A673 (cell line): ENCODE measurements at regions not wholly inside any gene's neighbourhood (a gene's known extent, or its start where the extent isn't known, plus 50 kb on each side); places are given as distances from the start of the nearest gene placed in this dataset.

Experiments
- BruUV-seq: library from RNA; stranded (reverse); fragments of 400-500 nt; replicated peaks from 2 replicates; lab custom pipeline; 2021; lab: Mats Ljungman, UMichigan
- CTCF ChIA-PET: fragments of 300-600 bp; sonication (Branson Sonifier 250); formaldehyde crosslinking; loops from one replicate; lab custom pipeline; 2022; ENCODE audit warnings: antibody characterized with exemption; lab: Charles Lee
- POLR2A ChIA-PET: fragments of 300-600 bp; sonication (Branson Sonifier 250); formaldehyde crosslinking; loops from one replicate; lab custom pipeline; 2022; ENCODE audit warnings: antibody characterized with exemption; ENCODE audit not compliant: low non-redundant PET; lab: Charles Lee
- DNase-seq: peaks from one replicate; pipeline ENCODE4 v3.0.0-alpha.2; 2015; ENCODE audit warnings: low spot score
- H3K27ac ChIP-seq: fragments of 200-600 bp; sonication (generic); 2 replicates; pipeline ENCODE4 v1.5.1; 2016; ENCODE audit warnings: mixed run types, low read depth, mild to moderate bottlenecking, mixed read lengths, antibody characterized with exemption, low read length; ENCODE audit not compliant: poor library complexity, severe bottlenecking
- H3K27me3 ChIP-seq: fragments of 200-600 bp; sonication (generic); replicated peaks from 2 replicates; pipeline ENCODE4 v1.6.1; 2017; ENCODE audit warnings: mixed run types, low read depth, mild to moderate bottlenecking, mixed read lengths, antibody characterized with exemption, low read length; ENCODE audit not compliant: insufficient read depth, poor library complexity
- H3K36me3 ChIP-seq: fragments of 200-600 bp; sonication (generic); 2 replicates; pipeline ENCODE4 v1.6.1; 2016; ENCODE audit warnings: mixed run types, mild to moderate bottlenecking, mixed read lengths, antibody characterized with exemption, low read length; ENCODE audit not compliant: insufficient read depth, poor library complexity, severe bottlenecking
- H3K4me1 ChIP-seq: fragments of 200-600 bp; sonication (generic); 2 replicates; pipeline ENCODE4 v1.6.1; 2017; ENCODE audit warnings: mixed run types, mild to moderate bottlenecking, mixed read lengths, antibody characterized with exemption, low read length; ENCODE audit not compliant: insufficient read depth, poor library complexity, severe bottlenecking
- H3K4me3 ChIP-seq: fragments of 200-600 bp; sonication (generic); 2 replicates; pipeline ENCODE4 v1.5.1; 2016; ENCODE audit warnings: low read depth, mixed run types, mild to moderate bottlenecking, mixed read lengths, low read length; ENCODE audit not compliant: poor library complexity, severe bottlenecking
- H3K9me3 ChIP-seq: fragments of 200-600 bp; sonication (generic); 2 replicates; pipeline ENCODE4 v1.6.1; 2016; ENCODE audit warnings: mixed run types, low read depth, mild to moderate bottlenecking, mixed read lengths, antibody characterized with exemption, low read length; ENCODE audit not compliant: poor library complexity, severe bottlenecking
- EZH2 ChIP-seq: fragments of 200-600 bp; sonication (generic); IDR thresholded peaks from 2 replicates; pipeline ENCODE4 v1.6.1; 2017; ENCODE audit warnings: borderline replicate concordance, low read depth, mild to moderate bottlenecking, mixed read lengths, antibody characterized with exemption, low read length; ENCODE audit not compliant: poor library complexity, severe bottlenecking
- intact Hi-C: fragments of 100-400 bp; cut with micrococcal nuclease; formaldehyde crosslinking; loops from one replicate; pipeline ENCODE4 v1.10.0; 2022; ENCODE audit not compliant: unreplicated experiment
- TF ChIP-seq, protein P1 (sequence below): fragments of 300-800, 200-600 bp; sonication (generic); conservative IDR thresholded peaks from 2 replicates; pipeline ENCODE4 v1.5.1; 2017; ENCODE audit warnings: low read depth, mild to moderate bottlenecking, antibody characterized with exemption, low read length, moderate library complexity, mixed read lengths

- POLR2A ChIA-PET = no interaction called here
- H3K9me3 ChIP-seq = no peaks in the 10 kb centered on the region
- H3K4me3 ChIP-seq = no peak overlapping the region
- H3K27me3 ChIP-seq = peaks cover 3% of the 10 kb centered on the region
- CTCF ChIA-PET = no interaction called here
- no peak overlapping the region for H3K27ac ChIP-seq
- intact Hi-C loops = no loop called here
- TF ChIP-seq, protein P1, sequence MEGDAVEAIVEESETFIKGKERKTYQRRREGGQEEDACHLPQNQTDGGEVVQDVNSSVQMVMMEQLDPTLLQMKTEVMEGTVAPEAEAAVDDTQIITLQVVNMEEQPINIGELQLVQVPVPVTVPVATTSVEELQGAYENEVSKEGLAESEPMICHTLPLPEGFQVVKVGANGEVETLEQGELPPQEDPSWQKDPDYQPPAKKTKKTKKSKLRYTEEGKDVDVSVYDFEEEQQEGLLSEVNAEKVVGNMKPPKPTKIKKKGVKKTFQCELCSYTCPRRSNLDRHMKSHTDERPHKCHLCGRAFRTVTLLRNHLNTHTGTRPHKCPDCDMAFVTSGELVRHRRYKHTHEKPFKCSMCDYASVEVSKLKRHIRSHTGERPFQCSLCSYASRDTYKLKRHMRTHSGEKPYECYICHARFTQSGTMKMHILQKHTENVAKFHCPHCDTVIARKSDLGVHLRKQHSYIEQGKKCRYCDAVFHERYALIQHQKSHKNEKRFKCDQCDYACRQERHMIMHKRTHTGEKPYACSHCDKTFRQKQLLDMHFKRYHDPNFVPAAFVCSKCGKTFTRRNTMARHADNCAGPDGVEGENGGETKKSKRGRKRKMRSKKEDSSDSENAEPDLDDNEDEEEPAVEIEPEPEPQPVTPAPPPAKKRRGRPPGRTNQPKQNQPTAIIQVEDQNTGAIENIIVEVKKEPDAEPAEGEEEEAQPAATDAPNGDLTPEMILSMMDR = no peak
- no peak for TF ChIP-seq EZH2
- H3K36me3 ChIP-seq = no peaks in the 10 kb centered on the region
- DNase-seq = no peak
- no peaks in the 10 kb centered on the region for H3K4me1 ChIP-seq
- BruUV-seq = no TSS peak
Measured at GRCh38 chr2:23008951-23009350, 376.0 kb upstream of the KLHL29 start.

DNA sequence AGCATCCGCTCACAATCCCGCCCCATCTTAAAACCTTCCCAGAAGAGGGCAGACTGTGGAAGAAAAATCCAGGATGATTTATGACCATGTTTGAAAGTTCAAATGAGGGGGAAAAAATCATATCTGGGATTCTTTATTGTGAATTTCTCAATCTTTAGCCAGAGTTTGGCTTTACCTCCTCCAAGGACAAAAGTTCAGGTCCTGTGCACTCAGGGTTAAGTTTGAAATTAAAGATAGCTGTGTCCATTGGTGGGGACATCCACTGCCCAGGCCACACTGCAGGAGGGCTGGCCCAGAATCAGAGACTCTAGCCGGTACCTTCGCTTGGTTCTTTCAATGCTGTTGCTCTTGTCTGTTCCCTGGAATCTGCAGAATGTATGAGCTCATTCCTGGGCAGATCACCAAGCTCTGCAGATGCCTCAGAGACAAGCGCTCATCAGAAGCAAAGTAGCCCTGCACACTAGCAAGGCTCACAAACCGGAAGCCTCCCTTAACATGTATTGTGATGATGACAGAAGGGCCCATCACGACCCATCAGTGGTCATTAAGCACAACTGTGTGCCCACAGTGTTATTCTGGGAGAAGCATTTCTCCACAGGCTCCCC is 375.3 kb upstream of the KLHL29 start:
- POLR2A ChIA-PET = no interaction called here
- intact Hi-C loops = no loop called here
- Histone ChIP-seq H3K9me3 (no peaks in the 10 kb centered on the region), H3K36me3 (no peaks in the 10 kb centered on the region), H3K27me3 (peaks cover 2% of the 10 kb centered on the region), H3K4me3 (no peak overlapping the region), H3K4me1 (no peaks in the 10 kb centered on the region), H3K27ac (no peak overlapping the region)
- TF ChIP-seq, protein P1 = no peak
- TF ChIP-seq EZH2 = no peak
- DNase-seq = no peak
- BruUV-seq = no TSS peak
- CTCF ChIA-PET = no interaction called here

DNA sequence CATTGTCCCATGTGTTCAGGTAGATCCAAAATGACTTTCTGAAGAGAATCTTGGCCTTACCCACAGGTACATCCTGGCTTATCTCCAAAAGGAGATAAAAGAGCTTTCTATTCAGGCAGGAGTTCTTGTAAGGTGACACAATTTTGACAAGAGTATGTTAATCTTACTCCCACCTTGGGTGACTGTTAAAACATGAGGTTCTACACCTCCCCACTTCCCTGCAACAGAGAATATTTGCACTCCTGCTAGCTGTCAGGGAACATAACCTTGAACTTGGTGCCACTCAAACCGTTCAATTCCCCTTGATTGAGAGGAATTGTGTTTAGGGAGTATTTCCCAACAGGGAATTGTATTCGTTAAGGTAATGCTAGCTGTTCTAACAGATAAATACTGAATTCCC is 372.5 kb upstream of the KLHL29 start:
- CTCF ChIA-PET = no interaction called here
- no peak for DNase-seq
- Histone ChIP-seq H3K4me1 (no peaks in the 10 kb centered on the region), H3K4me3 (no peak overlapping the region), H3K27ac (no peak overlapping the region), H3K9me3 (no peaks in the 10 kb centered on the region), H3K36me3 (no peaks in the 10 kb centered on the region), H3K27me3 (peaks cover 4% of the 10 kb centered on the region)
- intact Hi-C loops = no loop called here
- BruUV-seq = no TSS peak
- POLR2A ChIA-PET = no interaction called here
- TF ChIP-seq EZH2 = no peak
- TF ChIP-seq, protein P1 = no peak
